ENCODE measurements at regions not wholly inside any gene's neighbourhood (a gene's known extent, or its start where the extent isn't known, plus 50 kb on each side); places are given as distances from the start of the nearest gene placed in this dataset.

GRCh38 chr7:54349229-54349628 is 192.9 kb upstream of the VSTM2A start:
- TF ChIP-seq POLR2A (IDR thresholded peaks at IDR 0.05; ENCODE audit: low read length) (no peak), GATA1 (IDR thresholded peaks at IDR 0.05; ENCODE audit: low read depth, low read length) (no peak)
